ENCODE measurements at regions not wholly inside any gene's neighbourhood (a gene's known extent, or its start where the extent isn't known, plus 50 kb on each side); places are given as distances from the start of the nearest gene placed in this dataset.
"Not testable (repeated sequence)": the region's sequence is repeated elsewhere in the genome, so short reads cannot be mapped to it uniquely, and the experiment has no call there.

GRCh38 chr2:220811115-220811514 is 761.0 kb downstream of the EPHA4 start:
- no peak overlapping the region for H3K27ac ChIP-seq (ENCODE audit: low read depth, low read length)
- no peak overlapping the region for H3K4ac ChIP-seq (ENCODE audit: low read depth, low read length)
- H3K27me3 ChIP-seq (ENCODE audit: insufficient read depth, low read length, poor library complexity), result no peaks in the 10 kb centered on the region
- H3K36me3 ChIP-seq (ENCODE audit: control insufficient read depth, insufficient read depth, low read length), result no peaks in the 10 kb centered on the region
- no peak overlapping the region for H2BK5ac ChIP-seq (ENCODE audit: low read length)
- no peaks in the 10 kb centered on the region for H3K79me2 ChIP-seq (ENCODE audit: control insufficient read depth, insufficient read depth, low read length)
- no peaks in the 10 kb centered on the region for H3K79me1 ChIP-seq (ENCODE audit: low read length)
- H4K8ac ChIP-seq (ENCODE audit: low read depth, low read length), result no peak overlapping the region
- H3K56ac ChIP-seq (ENCODE audit: low read length), result no peak overlapping the region
- H4K5ac ChIP-seq (ENCODE audit: low read length), result no peak overlapping the region
- H3K23ac ChIP-seq (ENCODE audit: low read length), result no peak overlapping the region
- H3K4me3 ChIP-seq (ENCODE audit: low read length), result no peak overlapping the region
- H3K4me2 ChIP-seq (ENCODE audit: low read length), result no peak overlapping the region
- no CpG with 5 or more reads among the region's 1 CpG for WGBS (ENCODE audit: extremely low coverage, insufficient coverage, low lambda C conversion rate)
- DNase-seq, result no peak
- H2BK15ac ChIP-seq (replicated peaks; ENCODE audit: low read depth), result no peak overlapping the region
- no peak overlapping the region for H2AK5ac ChIP-seq (ENCODE audit: low read length)
- H3K4me1 ChIP-seq (ENCODE audit: control insufficient read depth, low read depth, low read length), result no peaks in the 10 kb centered on the region
- H3K18ac ChIP-seq (ENCODE audit: low read length), result no peak overlapping the region
- no peak overlapping the region for H3K9ac ChIP-seq (ENCODE audit: low read length)
- H2BK120ac ChIP-seq (ENCODE audit: low read depth, low read length), result no peak overlapping the region

GRCh38 chr2:220811952-220812570 is 760.0 kb downstream of the EPHA4 start:
- no peaks in the 10 kb centered on the region for H3K79me1 ChIP-seq (ENCODE audit: low read length)
- H3K56ac ChIP-seq (ENCODE audit: low read length), result no peak overlapping the region
- no peak overlapping the region for H4K8ac ChIP-seq (ENCODE audit: low read depth, low read length)
- no peak overlapping the region for H3K27ac ChIP-seq (ENCODE audit: low read depth, low read length)
- H3K9ac ChIP-seq (ENCODE audit: low read length), result no peak overlapping the region
- no peak overlapping the region for H4K5ac ChIP-seq (ENCODE audit: low read length)
- no peak overlapping the region for H3K4me3 ChIP-seq (ENCODE audit: low read length)
- no peak overlapping the region for H2BK15ac ChIP-seq (replicated peaks; ENCODE audit: low read depth)
- no peak for DNase-seq
- no peak overlapping the region for H3K23ac ChIP-seq (ENCODE audit: low read length)
- H3K4ac ChIP-seq (ENCODE audit: low read depth, low read length), result no peak overlapping the region
- H2BK120ac ChIP-seq (ENCODE audit: low read depth, low read length), result no peak overlapping the region
- H3K36me3 ChIP-seq (ENCODE audit: control insufficient read depth, insufficient read depth, low read length), result no peaks in the 10 kb centered on the region
- H3K4me1 ChIP-seq (ENCODE audit: control insufficient read depth, low read depth, low read length), result no peaks in the 10 kb centered on the region
- H3K79me2 ChIP-seq (ENCODE audit: control insufficient read depth, insufficient read depth, low read length), result no peaks in the 10 kb centered on the region
- H3K27me3 ChIP-seq (ENCODE audit: insufficient read depth, low read length, poor library complexity), result no peaks in the 10 kb centered on the region
- no peak overlapping the region for H3K4me2 ChIP-seq (ENCODE audit: low read length)
- H2BK5ac ChIP-seq (ENCODE audit: low read length), result no peak overlapping the region
- WGBS (ENCODE audit: extremely low coverage, insufficient coverage, low lambda C conversion rate), result no CpG with 5 or more reads among the region's 1 CpG
- no peak overlapping the region for H3K18ac ChIP-seq (ENCODE audit: low read length)
- H2AK5ac ChIP-seq (ENCODE audit: low read length), result no peak overlapping the region

GRCh38 chr2:220814441-220814840 is 757.7 kb downstream of the EPHA4 start:
- H3K4me2 ChIP-seq (ENCODE audit: low read length), result no peak overlapping the region
- no peaks in the 10 kb centered on the region for H3K79me1 ChIP-seq (ENCODE audit: low read length)
- no peak overlapping the region for H3K27ac ChIP-seq (ENCODE audit: low read depth, low read length)
- no peaks in the 10 kb centered on the region for H3K36me3 ChIP-seq (ENCODE audit: control insufficient read depth, insufficient read depth, low read length)
- H4K5ac ChIP-seq (ENCODE audit: low read length), result no peak overlapping the region
- no peak overlapping the region for H3K18ac ChIP-seq (ENCODE audit: low read length)
- H4K8ac ChIP-seq (ENCODE audit: low read depth, low read length), result no peak overlapping the region
- H2BK15ac ChIP-seq (replicated peaks; ENCODE audit: low read depth), result no peak overlapping the region
- H3K27me3 ChIP-seq (ENCODE audit: insufficient read depth, low read length, poor library complexity), result no peaks in the 10 kb centered on the region
- H2AK5ac ChIP-seq (ENCODE audit: low read length), result no peak overlapping the region
- no CpG with 5 or more reads among the region's 4 CpGs for WGBS (ENCODE audit: extremely low coverage, insufficient coverage, low lambda C conversion rate)
- no peak overlapping the region for H3K9ac ChIP-seq (ENCODE audit: low read length)
- no peak overlapping the region for H3K56ac ChIP-seq (ENCODE audit: low read length)
- H3K79me2 ChIP-seq (ENCODE audit: control insufficient read depth, insufficient read depth, low read length), result no peaks in the 10 kb centered on the region
- H3K23ac ChIP-seq (ENCODE audit: low read length), result no peak overlapping the region
- H2BK120ac ChIP-seq (ENCODE audit: low read depth, low read length), result no peak overlapping the region
- no peak overlapping the region for H3K4me3 ChIP-seq (ENCODE audit: low read length)
- H3K4ac ChIP-seq (ENCODE audit: low read depth, low read length), result no peak overlapping the region
- no peak for DNase-seq
- no peak overlapping the region for H2BK5ac ChIP-seq (ENCODE audit: low read length)
- H3K4me1 ChIP-seq (ENCODE audit: control insufficient read depth, low read depth, low read length), result no peaks in the 10 kb centered on the region

- no CpG with 5 or more reads among the region's 2 CpGs for WGBS (ENCODE audit: extremely low coverage, insufficient coverage, low lambda C conversion rate)
Observed at GRCh38 chr2:220815698-220816097, 756.4 kb downstream of the EPHA4 start.

GRCh38 chr2:220821683-220822082 is 750.4 kb downstream of the EPHA4 start:
- H3K4me1 ChIP-seq (ENCODE audit: control insufficient read depth, low read depth, low read length), result no peaks in the 10 kb centered on the region
- no peaks in the 10 kb centered on the region for H3K36me3 ChIP-seq (ENCODE audit: control insufficient read depth, insufficient read depth, low read length)
- WGBS (ENCODE audit: extremely low coverage, insufficient coverage, low lambda C conversion rate), result no CpG with 5 or more reads among the region's 1 CpG
- no peak overlapping the region for H2BK120ac ChIP-seq (ENCODE audit: low read depth, low read length)
- no peak overlapping the region for H3K56ac ChIP-seq (ENCODE audit: low read length)
- H3K27ac ChIP-seq (ENCODE audit: low read depth, low read length), result no peak overlapping the region
- H4K8ac ChIP-seq (ENCODE audit: low read depth, low read length), result no peak overlapping the region
- no peak overlapping the region for H3K4me2 ChIP-seq (ENCODE audit: low read length)
- H2BK15ac ChIP-seq (replicated peaks; ENCODE audit: low read depth), result no peak overlapping the region
- no peak overlapping the region for H3K23ac ChIP-seq (ENCODE audit: low read length)
- H3K27me3 ChIP-seq (ENCODE audit: insufficient read depth, low read length, poor library complexity), result no peaks in the 10 kb centered on the region
- no peak overlapping the region for H3K4me3 ChIP-seq (ENCODE audit: low read length)
- no peak overlapping the region for H3K18ac ChIP-seq (ENCODE audit: low read length)
- H3K79me1 ChIP-seq (ENCODE audit: low read length), result no peaks in the 10 kb centered on the region
- H3K4ac ChIP-seq (ENCODE audit: low read depth, low read length), result no peak overlapping the region
- DNase-seq, result no peak
- H3K79me2 ChIP-seq (ENCODE audit: control insufficient read depth, insufficient read depth, low read length), result no peaks in the 10 kb centered on the region
- no peak overlapping the region for H2BK5ac ChIP-seq (ENCODE audit: low read length)
- H2AK5ac ChIP-seq (ENCODE audit: low read length), result no peak overlapping the region
- no peak overlapping the region for H3K9ac ChIP-seq (ENCODE audit: low read length)
- H4K5ac ChIP-seq (ENCODE audit: low read length), result no peak overlapping the region

More at GRCh38 chr2:220815698-220816097, 756.4 kb downstream of the EPHA4 start:
- H2BK5ac ChIP-seq (ENCODE audit: low read length), result no peak overlapping the region
- H2AK5ac ChIP-seq (ENCODE audit: low read length), result no peak overlapping the region
- no peak overlapping the region for H4K8ac ChIP-seq (ENCODE audit: low read depth, low read length)
- no peak overlapping the region for H4K5ac ChIP-seq (ENCODE audit: low read length)
- H3K4me2 ChIP-seq (ENCODE audit: low read length), result no peak overlapping the region
- H3K18ac ChIP-seq (ENCODE audit: low read length), result no peak overlapping the region
- no peaks in the 10 kb centered on the region for H3K36me3 ChIP-seq (ENCODE audit: control insufficient read depth, insufficient read depth, low read length)
- H3K23ac ChIP-seq (ENCODE audit: low read length), result no peak overlapping the region
- H3K79me1 ChIP-seq (ENCODE audit: low read length), result no peaks in the 10 kb centered on the region
- H3K56ac ChIP-seq (ENCODE audit: low read length), result no peak overlapping the region
- no peak for DNase-seq
- H3K4ac ChIP-seq (ENCODE audit: low read depth, low read length), result no peak overlapping the region
- H3K4me1 ChIP-seq (ENCODE audit: control insufficient read depth, low read depth, low read length), result no peaks in the 10 kb centered on the region
- no peak overlapping the region for H3K4me3 ChIP-seq (ENCODE audit: low read length)
- H3K27ac ChIP-seq (ENCODE audit: low read depth, low read length), result no peak overlapping the region
- H2BK120ac ChIP-seq (ENCODE audit: low read depth, low read length), result no peak overlapping the region
- H2BK15ac ChIP-seq (replicated peaks; ENCODE audit: low read depth), result no peak overlapping the region
- H3K79me2 ChIP-seq (ENCODE audit: control insufficient read depth, insufficient read depth, low read length), result no peaks in the 10 kb centered on the region
- no peak overlapping the region for H3K9ac ChIP-seq (ENCODE audit: low read length)
- H3K27me3 ChIP-seq (ENCODE audit: insufficient read depth, low read length, poor library complexity), result no peaks in the 10 kb centered on the region

- H3K18ac ChIP-seq (ENCODE audit: low read length); H4K5ac ChIP-seq (ENCODE audit: low read length); H3K9ac ChIP-seq (ENCODE audit: low read length); H2BK15ac ChIP-seq (replicated peaks; ENCODE audit: low read depth); H3K4me3 ChIP-seq (ENCODE audit: low read length); H3K27me3 ChIP-seq (ENCODE audit: insufficient read depth, low read length, poor library complexity); H3K4ac ChIP-seq (ENCODE audit: low read depth, low read length); H3K36me3 ChIP-seq (ENCODE audit: control insufficient read depth, insufficient read depth, low read length); H3K4me1 ChIP-seq (ENCODE audit: control insufficient read depth, low read depth, low read length); H2BK5ac ChIP-seq (ENCODE audit: low read length); H2AK5ac ChIP-seq (ENCODE audit: low read length); H3K79me2 ChIP-seq (ENCODE audit: control insufficient read depth, insufficient read depth, low read length); H3K23ac ChIP-seq (ENCODE audit: low read length); H3K79me1 ChIP-seq (ENCODE audit: low read length); H3K27ac ChIP-seq (ENCODE audit: low read depth, low read length); H3K4me2 ChIP-seq (ENCODE audit: low read length); H2BK120ac ChIP-seq (ENCODE audit: low read depth, low read length); H4K8ac ChIP-seq (ENCODE audit: low read depth, low read length); H3K56ac ChIP-seq (ENCODE audit: low read length); DNase-seq: not testable (repeated sequence)
Observed at GRCh38 chr2:220823590-220823989, 748.5 kb downstream of the EPHA4 start.

All from mesendoderm (in vitro differentiated cells).